Stomach smooth muscle (tissue), 2 donors: ENCODE measurements at regions not wholly inside any gene's neighbourhood (a gene's known extent, or its start where the extent isn't known, plus 50 kb on each side); places are given as distances from the start of the nearest gene placed in this dataset.

Experiments
- H3K27ac ChIP-seq: one replicate; pipeline ENCODE4 v1.7.0; 2013; ENCODE audit warnings: mild to moderate bottlenecking, low read length, inconsistent platforms
- H3K27me3 ChIP-seq, 2 donors: one replicate each; pipeline ENCODE4 v1.7.0; 2013; ENCODE audit warnings: low read length in 2 of 2; ENCODE audit not compliant: insufficient read depth in 2 of 2, control insufficient read depth in 1 of 2
- H3K36me3 ChIP-seq, 2 donors: one replicate each; pipeline ENCODE4 v1.7.0; 2013; ENCODE audit warnings: low read length in 2 of 2; ENCODE audit not compliant: control insufficient read depth in 2 of 2, insufficient read depth in 2 of 2
- H3K4me1 ChIP-seq: one replicate; pipeline ENCODE4 v1.7.0; 2013; ENCODE audit warnings: low read length; ENCODE audit not compliant: control insufficient read depth, insufficient read depth
- H3K4me3 ChIP-seq, 2 donors: one replicate each; pipeline ENCODE4 v1.7.0; 2013; ENCODE audit warnings: low read length in 2 of 2
- H3K9ac ChIP-seq, 2 donors: one replicate each; pipeline ENCODE4 v1.7.0; 2013; ENCODE audit warnings: low read length in 2 of 2, mild to moderate bottlenecking in 1 of 2
- H3K9me3 ChIP-seq, 2 donors: one replicate each; pipeline ENCODE4 v1.7.0; 2013; ENCODE audit warnings: low read length in 2 of 2; ENCODE audit not compliant: control insufficient read depth in 2 of 2
- donor health status: healthy.
- donor health status: Pancreatic carcinoma.

DNA sequence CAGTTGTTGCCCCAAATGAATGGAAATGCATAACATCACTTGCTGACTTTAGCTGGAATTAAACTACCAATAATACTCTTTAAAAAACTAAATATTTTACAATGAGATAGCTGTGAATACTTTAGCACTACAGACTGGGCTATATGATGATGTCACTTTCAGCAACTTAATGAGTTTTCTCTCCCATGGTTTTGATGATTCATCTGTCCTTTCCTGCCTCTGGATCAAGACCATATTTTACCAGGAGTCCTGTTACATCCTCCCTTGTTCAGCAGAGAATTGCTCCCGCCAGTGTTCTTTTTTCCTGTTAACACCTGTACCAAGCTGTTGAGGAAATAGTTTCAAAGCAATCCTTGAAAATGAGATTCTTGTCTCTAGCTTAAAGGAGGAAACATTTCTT is 543.0 kb downstream of the SPRY1 start:
- Histone ChIP-seq H3K4me1 (no peaks in the 10 kb centered on the region), H3K9ac (no peak overlapping the region), H3K36me3 (no peaks in the 10 kb centered on the region), H3K27ac (no peak overlapping the region), H3K4me3 (no peak overlapping the region), H3K9me3 (no peaks in the 10 kb centered on the region), H3K27me3 (no peaks in the 10 kb centered on the region)

DNA sequence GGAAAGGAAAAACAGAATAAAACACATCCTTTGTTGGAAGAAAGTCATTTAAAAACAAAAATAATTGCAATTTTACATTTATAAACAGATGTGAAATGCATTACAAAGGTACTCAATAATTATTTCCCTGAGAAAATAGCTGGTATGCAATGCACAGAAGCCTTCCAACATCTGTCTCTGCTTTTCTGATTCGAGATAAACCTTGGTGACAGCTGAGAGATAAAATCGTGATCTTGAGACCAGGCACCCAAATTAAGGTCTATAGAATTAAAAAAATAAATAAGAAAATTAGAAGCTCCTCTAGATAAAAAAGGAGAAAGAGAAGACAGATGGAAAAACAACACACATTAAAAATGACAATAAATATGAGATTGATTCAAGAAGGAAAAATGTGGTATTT is 544.0 kb downstream of the SPRY1 start:
- Histone ChIP-seq H3K27ac (no peak overlapping the region), H3K36me3 (no peaks in the 10 kb centered on the region), H3K9ac (no peak overlapping the region), H3K27me3 (no peaks in the 10 kb centered on the region), H3K4me1 (no peaks in the 10 kb centered on the region), H3K9me3 (no peaks in the 10 kb centered on the region), H3K4me3 (no peak overlapping the region)

- H3K4me1 ChIP-seq, result no peaks in the 10 kb centered on the region
- no peak overlapping the region for H3K4me3 ChIP-seq
- no peaks in the 10 kb centered on the region for H3K9me3 ChIP-seq
- H3K9ac ChIP-seq, result no peak overlapping the region
- no peaks in the 10 kb centered on the region for H3K27me3 ChIP-seq
- H3K27ac ChIP-seq, result no peak overlapping the region
- no peaks in the 10 kb centered on the region for H3K36me3 ChIP-seq
Observed at GRCh38 chr4:123941306-123941705, 544.7 kb downstream of the SPRY1 start.

DNA sequence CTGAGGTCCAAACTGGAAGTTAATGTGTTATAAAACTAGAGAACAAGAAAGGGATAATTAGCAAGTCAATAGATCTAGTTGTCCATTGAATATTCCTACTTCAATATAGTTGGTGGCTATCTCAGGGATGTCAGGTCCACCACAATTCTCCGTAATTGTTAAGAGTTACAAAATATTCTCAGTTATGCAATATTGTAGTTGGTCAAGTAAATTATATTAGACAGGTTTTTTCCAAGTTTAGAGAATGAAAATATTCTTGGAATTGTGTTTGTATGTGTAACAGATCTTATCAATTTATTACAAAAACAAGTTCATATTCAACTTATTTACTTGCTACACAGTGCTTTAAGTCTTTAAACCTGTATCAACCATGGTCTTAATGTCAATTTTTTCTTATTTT is 547.4 kb downstream of the SPRY1 start:
- no peaks in the 10 kb centered on the region for H3K36me3 ChIP-seq
- no peaks in the 10 kb centered on the region for H3K9me3 ChIP-seq
- H3K27ac ChIP-seq, result no peak overlapping the region
- no peaks in the 10 kb centered on the region for H3K4me1 ChIP-seq
- no peak overlapping the region for H3K9ac ChIP-seq
- H3K27me3 ChIP-seq, result no peaks in the 10 kb centered on the region
- H3K4me3 ChIP-seq, result no peak overlapping the region

DNA sequence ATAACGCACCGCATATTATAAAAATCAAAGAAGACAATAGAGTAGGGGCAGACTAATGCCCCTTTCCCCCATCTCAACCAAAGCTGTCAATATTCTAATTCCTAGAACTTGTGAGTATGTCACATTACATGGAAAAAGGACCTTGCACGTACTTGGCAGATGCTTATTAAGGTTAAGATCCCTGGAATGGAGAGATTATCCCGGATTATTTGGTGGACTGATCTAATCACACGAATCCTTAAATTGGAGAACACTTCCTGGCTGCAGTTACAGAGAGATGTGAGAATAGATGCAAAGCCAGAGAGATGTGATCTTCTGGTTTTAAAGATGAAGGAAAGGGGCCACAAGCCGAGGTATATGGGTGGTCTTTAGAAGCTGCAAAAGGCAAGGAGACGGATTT is 548.7 kb downstream of the SPRY1 start:
- Histone ChIP-seq H3K27me3 (no peaks in the 10 kb centered on the region), H3K9ac (no peak overlapping the region), H3K4me3 (no peak overlapping the region), H3K9me3 (no peaks in the 10 kb centered on the region), H3K36me3 (no peaks in the 10 kb centered on the region), H3K27ac (no peak overlapping the region), H3K4me1 (no peaks in the 10 kb centered on the region)

DNA sequence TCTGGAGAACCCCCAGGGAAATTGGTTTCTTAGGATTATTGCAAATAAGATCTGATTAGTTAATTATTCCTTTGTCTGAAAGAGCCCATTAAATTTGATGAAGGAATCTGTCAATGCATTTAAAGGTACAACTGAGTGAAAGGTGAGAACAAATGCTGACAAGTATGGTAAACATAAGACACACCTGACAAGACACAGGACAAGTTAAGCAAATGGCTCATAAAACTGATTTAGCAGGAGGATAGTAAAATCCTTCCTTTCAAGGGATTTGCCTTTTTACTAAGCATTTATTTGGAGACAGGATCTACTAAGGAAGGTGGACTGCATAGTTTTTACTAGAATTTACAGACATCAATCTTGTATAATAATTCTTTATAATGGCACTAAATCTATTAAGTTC is 553.9 kb downstream of the SPRY1 start:
- no peak overlapping the region for H3K9ac ChIP-seq
- no peaks in the 10 kb centered on the region for H3K27me3 ChIP-seq
- H3K27ac ChIP-seq, result no peak overlapping the region
- no peaks in the 10 kb centered on the region for H3K4me1 ChIP-seq
- H3K36me3 ChIP-seq, result no peaks in the 10 kb centered on the region
- no peaks in the 10 kb centered on the region for H3K9me3 ChIP-seq
- no peak overlapping the region for H3K4me3 ChIP-seq

GRCh38 chr4:123952530-123953274 is 556.1 kb downstream of the SPRY1 start:
- Histone ChIP-seq H3K9me3 (no peaks in the 10 kb centered on the region), H3K4me3 (no peak overlapping the region), H3K36me3 (no peaks in the 10 kb centered on the region), H3K4me1 (no peaks in the 10 kb centered on the region), H3K27ac (no peak overlapping the region), H3K27me3 (no peaks in the 10 kb centered on the region), H3K9ac (no peak overlapping the region)

DNA sequence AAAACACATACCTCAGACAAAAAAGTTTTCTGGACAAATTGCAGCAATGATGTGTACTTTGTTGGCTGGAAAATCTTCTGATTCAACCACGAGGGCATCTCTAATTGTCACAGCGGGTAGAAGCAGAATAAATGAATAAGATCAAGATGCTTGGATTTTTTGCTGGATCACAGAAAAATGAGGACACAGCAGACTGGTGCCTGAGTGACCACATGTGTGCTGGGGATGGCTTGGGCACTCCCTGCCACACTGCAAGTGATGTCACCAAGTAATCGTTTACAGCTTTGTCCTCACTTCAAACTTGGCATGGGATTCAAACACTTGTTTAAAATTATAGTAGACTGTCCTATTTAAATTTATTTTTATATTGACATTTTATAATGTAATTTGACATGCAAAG is 557.0 kb downstream of the SPRY1 start:
- no peak overlapping the region for H3K9ac ChIP-seq

DNA sequence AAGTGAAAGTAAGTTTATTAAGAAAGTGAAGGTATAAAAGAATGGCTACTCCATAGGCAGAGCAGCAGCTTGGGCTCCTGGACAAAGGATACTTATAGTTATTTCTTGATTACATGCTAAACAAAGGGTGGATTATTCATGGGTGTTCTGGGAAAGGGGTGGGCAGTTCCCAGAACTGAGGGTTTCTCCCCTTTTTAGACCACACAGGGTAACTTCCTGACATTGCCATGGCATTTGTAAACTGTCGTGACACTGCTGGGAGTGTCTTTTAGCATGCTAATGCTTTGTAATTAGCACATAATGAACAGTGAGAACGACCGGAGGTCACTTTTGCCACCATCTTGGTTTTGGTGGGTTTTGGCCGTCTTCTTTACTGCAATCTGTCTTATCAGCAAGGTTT is 557.6 kb downstream of the SPRY1 start:
- H3K9me3 ChIP-seq, result no peaks in the 10 kb centered on the region
- no peak overlapping the region for H3K9ac ChIP-seq
- H3K27me3 ChIP-seq, result no peaks in the 10 kb centered on the region
- no peak overlapping the region for H3K4me3 ChIP-seq
- no peaks in the 10 kb centered on the region for H3K4me1 ChIP-seq
- no peaks in the 10 kb centered on the region for H3K36me3 ChIP-seq
- H3K27ac ChIP-seq, result no peak overlapping the region

More for the DNA sequence above, 557.0 kb downstream of the SPRY1 start:
- H3K4me3 ChIP-seq, result no peak overlapping the region
- H3K4me1 ChIP-seq, result no peaks in the 10 kb centered on the region
- no peaks in the 10 kb centered on the region for H3K27me3 ChIP-seq
- H3K36me3 ChIP-seq, result no peaks in the 10 kb centered on the region
- no peak overlapping the region for H3K27ac ChIP-seq
- H3K9me3 ChIP-seq, result no peaks in the 10 kb centered on the region

DNA sequence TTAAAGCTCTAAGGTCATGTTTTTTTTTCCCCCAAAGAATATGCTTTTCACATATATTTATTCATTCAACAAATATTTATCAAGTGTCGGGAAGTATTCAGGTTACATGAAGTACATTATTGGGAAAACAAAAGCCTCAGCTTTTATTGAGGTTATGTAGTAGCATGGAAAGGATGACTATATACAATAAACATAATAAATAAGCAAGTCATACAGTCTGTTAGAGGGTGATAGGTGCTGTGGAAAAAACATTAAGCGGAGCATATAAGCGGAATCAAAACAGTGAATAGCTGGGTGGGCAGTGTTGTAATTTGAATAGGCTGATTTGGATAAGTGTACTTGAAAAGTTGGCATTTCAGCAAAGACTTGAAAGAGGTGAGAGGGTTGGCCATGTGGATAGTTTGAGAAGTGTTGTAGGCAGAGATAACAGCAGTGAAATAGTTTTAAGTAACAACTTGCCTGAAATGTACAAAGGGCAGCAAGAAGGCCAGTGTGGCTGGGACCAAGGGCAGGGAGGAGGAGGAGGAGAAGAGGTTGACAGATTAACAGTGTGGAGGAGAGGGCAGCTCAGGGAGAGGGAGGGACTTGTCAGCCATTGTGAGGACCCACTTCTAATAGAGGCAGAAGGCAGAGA is 558.7 kb downstream of the SPRY1 start:
- Histone ChIP-seq H3K9ac (no peak overlapping the region), H3K27ac (no peak overlapping the region), H3K4me1 (no peaks in the 10 kb centered on the region), H3K27me3 (no peaks in the 10 kb centered on the region), H3K36me3 (no peaks in the 10 kb centered on the region), H3K4me3 (no peak overlapping the region), H3K9me3 (no peaks in the 10 kb centered on the region)

DNA sequence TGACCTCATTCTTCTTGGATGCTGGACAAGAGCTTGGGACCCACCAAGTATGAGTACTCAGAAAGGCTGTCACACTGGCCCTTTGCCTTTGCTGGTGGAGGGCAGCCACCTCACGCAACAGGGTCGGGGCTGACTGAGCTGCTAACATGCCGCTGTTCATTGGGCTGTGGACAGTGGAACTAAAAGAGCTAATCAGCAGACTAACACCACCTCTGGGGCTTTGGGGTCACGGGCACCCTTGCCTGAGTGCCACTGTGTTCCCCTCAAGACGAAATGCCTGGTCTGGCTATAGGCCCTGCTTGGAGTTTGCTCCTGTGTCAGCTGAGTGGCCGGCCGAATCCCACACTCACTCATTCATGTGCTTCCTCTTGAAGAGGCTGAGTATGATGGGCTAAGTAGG is 559.6 kb downstream of the SPRY1 start:
- no peaks in the 10 kb centered on the region for H3K9me3 ChIP-seq
- no peak overlapping the region for H3K27ac ChIP-seq
- no peak overlapping the region for H3K9ac ChIP-seq
- no peaks in the 10 kb centered on the region for H3K36me3 ChIP-seq
- H3K4me3 ChIP-seq, result no peak overlapping the region
- H3K4me1 ChIP-seq, result no peaks in the 10 kb centered on the region
- H3K27me3 ChIP-seq, result no peaks in the 10 kb centered on the region
